ENCODE measurements at regions not wholly inside any gene's neighbourhood (a gene's known extent, or its start where the extent isn't known, plus 50 kb on each side); places are given as distances from the start of the nearest gene placed in this dataset.

- no peak overlapping the region for H2BK120ac ChIP-seq (ENCODE audit: low read depth, low read length)
- DNase-seq (ENCODE audit: low spot score) = no peak
Measured at GRCh38 chr13:67554286-67554685, 324.1 kb upstream of the PCDH9 start.

DNA sequence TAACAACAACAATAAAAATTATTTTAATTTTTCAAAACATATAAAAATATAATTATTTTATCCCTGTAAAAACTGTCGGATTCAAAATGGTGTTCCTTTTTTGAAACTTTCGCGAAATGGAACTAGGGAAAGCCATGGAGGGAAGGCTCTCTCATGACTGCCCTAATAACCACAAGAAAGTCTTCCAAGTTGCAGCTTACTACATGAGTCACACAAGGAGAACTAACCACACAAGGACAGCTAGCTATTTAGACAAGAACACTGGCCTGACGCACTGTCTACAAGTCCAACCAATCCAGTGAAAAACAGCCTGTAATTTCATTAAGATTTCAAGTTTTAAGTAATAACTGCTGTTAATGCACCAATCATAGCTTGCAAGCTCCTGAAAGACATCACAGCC is 319.2 kb upstream of the PCDH9 start:
- H2BK15ac ChIP-seq (ENCODE audit: low read length) = no peak overlapping the region
- H2BK5ac ChIP-seq (ENCODE audit: low read length) = no peak overlapping the region
- no peak overlapping the region for H3K27ac ChIP-seq (replicated peaks; ENCODE audit: low read length)
- no peaks in the 10 kb centered on the region for H3K9me3 ChIP-seq (replicated peaks in 1 of 2; ENCODE audit: control insufficient read depth in 2 of 2, insufficient read depth in 1 of 2, low read depth in 1 of 2, low read length in 2 of 2)
- no peak for DNase-seq (ENCODE audit: low spot score)
- H2BK12ac ChIP-seq (ENCODE audit: low read length) = no peak overlapping the region
- H3K4me1 ChIP-seq (ENCODE audit: control insufficient read depth in 2 of 2, insufficient read depth in 1 of 2, low read depth in 1 of 2, low read length in 2 of 2) = no peaks in the 10 kb centered on the region
- no peaks in the 10 kb centered on the region for H3K27me3 ChIP-seq (ENCODE audit: control insufficient read depth in 3 of 3, insufficient read depth in 3 of 3, low read depth in 1 of 3, low read length in 3 of 3)
- no peak overlapping the region for H4K8ac ChIP-seq (ENCODE audit: low read depth, low read length)
- no peak overlapping the region for H2AK5ac ChIP-seq (ENCODE audit: low read depth, low read length)
- H3K14ac ChIP-seq (ENCODE audit: low read length) = no peak overlapping the region
- H3K79me1 ChIP-seq (ENCODE audit: low read depth, low read length) = no peaks in the 10 kb centered on the region
- no peak overlapping the region for H3K4me3 ChIP-seq (ENCODE audit: low read length in 2 of 2)
- no peak overlapping the region for H3K4ac ChIP-seq (ENCODE audit: low read length)
- H3K23ac ChIP-seq (ENCODE audit: low read depth, low read length, poor library complexity) = no peak overlapping the region
- H3K9ac ChIP-seq (ENCODE audit: low read depth, low read length, poor library complexity) = no peak overlapping the region
- WGBS, 2 donors (ENCODE audit: extremely low coverage in 2 of 2, insufficient read length in 2 of 2, insufficient replicate concordance in 1 of 2) = no CpG with 5 or more reads among the region's 4 CpGs
- no peak overlapping the region for H4K91ac ChIP-seq (ENCODE audit: low read depth, low read length, poor library complexity)
- no peak overlapping the region for H2AFZ ChIP-seq (ENCODE audit: low read length)
- H3K18ac ChIP-seq (ENCODE audit: low read length) = no peak overlapping the region
- no peak overlapping the region for H2BK120ac ChIP-seq (ENCODE audit: low read depth, low read length)
- H3K36me3 ChIP-seq (replicated peaks in 1 of 2; ENCODE audit: control insufficient read depth in 2 of 2, insufficient read depth in 2 of 2, low read length in 2 of 2) = no peaks in the 10 kb centered on the region
- H3K4me2 ChIP-seq (ENCODE audit: insufficient read depth, low read length, poor library complexity, severe bottlenecking) = no peak overlapping the region

More at GRCh38 chr13:67554286-67554685, 324.1 kb upstream of the PCDH9 start:
- no peak overlapping the region for H4K8ac ChIP-seq (ENCODE audit: low read depth, low read length)
- H3K9ac ChIP-seq (ENCODE audit: low read depth, low read length, poor library complexity) = no peak overlapping the region
- no peak overlapping the region for H2BK15ac ChIP-seq (ENCODE audit: low read length)
- no peak overlapping the region for H3K4me3 ChIP-seq (ENCODE audit: low read length in 2 of 2)
- no peak overlapping the region for H3K27ac ChIP-seq (replicated peaks; ENCODE audit: low read length)
- no peaks in the 10 kb centered on the region for H3K27me3 ChIP-seq (ENCODE audit: control insufficient read depth in 3 of 3, insufficient read depth in 3 of 3, low read depth in 1 of 3, low read length in 3 of 3)
- H2AK5ac ChIP-seq (ENCODE audit: low read depth, low read length) = no peak overlapping the region
- H3K79me1 ChIP-seq (ENCODE audit: low read depth, low read length) = no peaks in the 10 kb centered on the region
- H3K36me3 ChIP-seq (replicated peaks in 1 of 2; ENCODE audit: control insufficient read depth in 2 of 2, insufficient read depth in 2 of 2, low read length in 2 of 2) = no peaks in the 10 kb centered on the region
- H2BK5ac ChIP-seq (ENCODE audit: low read length) = no peak overlapping the region
- H3K9me3 ChIP-seq (replicated peaks in 1 of 2; ENCODE audit: control insufficient read depth in 2 of 2, insufficient read depth in 1 of 2, low read depth in 1 of 2, low read length in 2 of 2) = peaks cover 2 to 7% of the 10 kb centered on the region in 2 donors
- H3K4me2 ChIP-seq (ENCODE audit: insufficient read depth, low read length, poor library complexity, severe bottlenecking) = no peak overlapping the region
- H3K4me1 ChIP-seq (ENCODE audit: control insufficient read depth in 2 of 2, insufficient read depth in 1 of 2, low read depth in 1 of 2, low read length in 2 of 2) = no peaks in the 10 kb centered on the region
- H3K18ac ChIP-seq (ENCODE audit: low read length) = no peak overlapping the region
- H3K4ac ChIP-seq (ENCODE audit: low read length) = no peak overlapping the region
- H3K14ac ChIP-seq (ENCODE audit: low read length) = no peak overlapping the region
- no peak overlapping the region for H4K91ac ChIP-seq (ENCODE audit: low read depth, low read length, poor library complexity)
- no peak overlapping the region for H2BK12ac ChIP-seq (ENCODE audit: low read length)
- H2AFZ ChIP-seq (ENCODE audit: low read length) = no peak overlapping the region
- H3K23ac ChIP-seq (ENCODE audit: low read depth, low read length, poor library complexity) = no peak overlapping the region

GRCh38 chr13:67538906-67539305 is 308.8 kb upstream of the PCDH9 start:
- Histone ChIP-seq H3K4me2 (ENCODE audit: insufficient read depth, low read length, poor library complexity, severe bottlenecking) (no peak overlapping the region), H3K9me3 (replicated peaks in 1 of 2; ENCODE audit: control insufficient read depth in 2 of 2, insufficient read depth in 1 of 2, low read depth in 1 of 2, low read length in 2 of 2) (no peaks in the 10 kb centered on the region), H3K36me3 (replicated peaks in 1 of 2; ENCODE audit: control insufficient read depth in 2 of 2, insufficient read depth in 2 of 2, low read length in 2 of 2) (no peaks in the 10 kb centered on the region), H3K79me1 (ENCODE audit: low read depth, low read length) (no peaks in the 10 kb centered on the region), H3K14ac (ENCODE audit: low read length) (no peak overlapping the region), H3K23ac (ENCODE audit: low read depth, low read length, poor library complexity) (no peak overlapping the region), H3K27me3 (ENCODE audit: control insufficient read depth in 3 of 3, insufficient read depth in 3 of 3, low read depth in 1 of 3, low read length in 3 of 3) (no peaks in the 10 kb centered on the region), H3K18ac (ENCODE audit: low read length) (no peak overlapping the region), H2AFZ (ENCODE audit: low read length) (no peak overlapping the region), H4K8ac (ENCODE audit: low read depth, low read length) (no peak overlapping the region), H2BK5ac (ENCODE audit: low read length) (no peak overlapping the region), H2BK120ac (ENCODE audit: low read depth, low read length) (no peak overlapping the region), H3K4me3 (ENCODE audit: low read length in 2 of 2) (no peak overlapping the region), H2BK15ac (ENCODE audit: low read length) (no peak overlapping the region), H4K91ac (ENCODE audit: low read depth, low read length, poor library complexity) (no peak overlapping the region), H2BK12ac (ENCODE audit: low read length) (no peak overlapping the region), H2AK5ac (ENCODE audit: low read depth, low read length) (no peak overlapping the region), H3K4ac (ENCODE audit: low read length) (no peak overlapping the region), H3K4me1 (ENCODE audit: control insufficient read depth in 2 of 2, insufficient read depth in 1 of 2, low read depth in 1 of 2, low read length in 2 of 2) (no peaks in the 10 kb centered on the region), H3K27ac (replicated peaks; ENCODE audit: low read length) (no peak overlapping the region), H3K9ac (ENCODE audit: low read depth, low read length, poor library complexity) (no peak overlapping the region)
- no CpG with 5 or more reads among the region's 1 CpG for WGBS, 2 donors (ENCODE audit: extremely low coverage in 2 of 2, insufficient read length in 2 of 2, insufficient replicate concordance in 1 of 2)
- no peak for DNase-seq (ENCODE audit: low spot score)

GRCh38 chr13:67520886-67521285 is 290.8 kb upstream of the PCDH9 start:
- Histone ChIP-seq H3K27ac (replicated peaks; ENCODE audit: low read length) (no peak overlapping the region), H2BK15ac (ENCODE audit: low read length) (no peak overlapping the region), H3K4me3 (ENCODE audit: low read length in 2 of 2) (no peak overlapping the region), H3K27me3 (ENCODE audit: control insufficient read depth in 3 of 3, insufficient read depth in 3 of 3, low read depth in 1 of 3, low read length in 3 of 3) (no peaks in the 10 kb centered on the region), H3K14ac (ENCODE audit: low read length) (no peak overlapping the region), H3K79me1 (ENCODE audit: low read depth, low read length) (no peaks in the 10 kb centered on the region), H3K4me2 (ENCODE audit: insufficient read depth, low read length, poor library complexity, severe bottlenecking) (no peak overlapping the region), H4K8ac (ENCODE audit: low read depth, low read length) (no peak overlapping the region), H3K4me1 (ENCODE audit: control insufficient read depth in 2 of 2, insufficient read depth in 1 of 2, low read depth in 1 of 2, low read length in 2 of 2) (peaks cover 3 to 8% of the 10 kb centered on the region in 2 donors), H3K9ac (ENCODE audit: low read depth, low read length, poor library complexity) (no peak overlapping the region), H4K91ac (ENCODE audit: low read depth, low read length, poor library complexity) (no peak overlapping the region), H2AK5ac (ENCODE audit: low read depth, low read length) (no peak overlapping the region), H3K9me3 (replicated peaks in 1 of 2; ENCODE audit: control insufficient read depth in 2 of 2, insufficient read depth in 1 of 2, low read depth in 1 of 2, low read length in 2 of 2) (no peaks in the 10 kb centered on the region), H2BK12ac (ENCODE audit: low read length) (no peak overlapping the region), H3K18ac (ENCODE audit: low read length) (no peak overlapping the region), H3K36me3 (replicated peaks in 1 of 2; ENCODE audit: control insufficient read depth in 2 of 2, insufficient read depth in 2 of 2, low read length in 2 of 2) (no peaks in the 10 kb centered on the region), H3K4ac (ENCODE audit: low read length) (no peak overlapping the region), H2BK120ac (ENCODE audit: low read depth, low read length) (no peak overlapping the region), H2AFZ (ENCODE audit: low read length) (peak overlapping the region; percentile 3), H3K23ac (ENCODE audit: low read depth, low read length, poor library complexity) (no peak overlapping the region), H2BK5ac (ENCODE audit: low read length) (no peak overlapping the region)
- no peak for DNase-seq (ENCODE audit: low spot score)
- WGBS, 2 donors (ENCODE audit: extremely low coverage in 2 of 2, insufficient read length in 2 of 2, insufficient replicate concordance in 1 of 2) = no CpG with 5 or more reads among the region's 2 CpGs
